GM12891 (cell line): ENCODE measurements at regions not wholly inside any gene's neighbourhood (a gene's known extent, or its start where the extent isn't known, plus 50 kb on each side); places are given as distances from the start of the nearest gene placed in this dataset.

ENCODE experiments used
- DNase-seq: peaks from one replicate; pipeline ENCODE4 v3.0.0; 2011; ENCODE audit warnings: low spot score; ENCODE audit not compliant: insufficient read length
- FAIRE-seq: peaks from 2 replicates; lab custom pipeline; 2011; peaks lifted over from hg19 to GRCh38; lab: Jason Lieb, UNC
- PAX5 ChIP-seq: IDR thresholded peaks from 2 replicates; pipeline ENCODE4 v1.6.1; 2011; ENCODE audit warnings: low read length, moderate library complexity, mild to moderate bottlenecking; ENCODE audit not compliant: insufficient read depth, severe bottlenecking
- POLR2A ChIP-seq: IDR thresholded peaks from 2 replicates; pipeline ENCODE4 v1.6.1; 2011; ENCODE audit warnings: low read depth, low read length, control low read depth
- POLR2AphosphoS5 ChIP-seq: IDR thresholded peaks from 2 replicates; pipeline ENCODE4 v1.6.1; 2011; ENCODE audit warnings: low read depth, low read length, control low read depth
- POU2F2 ChIP-seq: IDR thresholded peaks from 2 replicates; pipeline ENCODE4 v1.6.1; 2011; ENCODE audit warnings: low read depth, mild to moderate bottlenecking, control low read depth, low read length, moderate library complexity
- SPI1 ChIP-seq: IDR thresholded peaks from 2 replicates; pipeline ENCODE4 v1.6.1; 2011; ENCODE audit warnings: low read depth, low read length, control low read depth
- TAF1 ChIP-seq: IDR thresholded peaks from 2 replicates; pipeline ENCODE4 v1.6.1; 2011; ENCODE audit warnings: low read depth, low read length, control low read depth

GRCh38 chr13:111394211-111394922, 73.9 kb downstream of the TEX29 start:
- TF ChIP-seq TAF1 = no peak
- TF ChIP-seq POLR2AphosphoS5 = no peak
- no peak for TF ChIP-seq PAX5
- no peak for TF ChIP-seq POLR2A
- TF ChIP-seq SPI1 = no peak
- TF ChIP-seq POU2F2 = no peak
- no peak for DNase-seq
- FAIRE-seq = no peak

GRCh38 chr13:111395511-111396393, 75.3 kb downstream of the TEX29 start:
- DNase-seq (no peak), FAIRE-seq (no peak)

GRCh38 chr13:111396457-111396856, 76.0 kb downstream of the TEX29 start:
- FAIRE-seq (no peak), DNase-seq (no peak)
- TF ChIP-seq TAF1 (no peak), POU2F2 (no peak), SPI1 (no peak)

More at GRCh38 chr13:111395511-111396393, 75.3 kb downstream of the TEX29 start:
- no peak for TF ChIP-seq PAX5

- FAIRE-seq (no peak), DNase-seq (no peak)
- TF ChIP-seq SPI1 = no peak
- no peak for TF ChIP-seq POLR2AphosphoS5
- TF ChIP-seq PAX5 = no peak
- TF ChIP-seq TAF1 = no peak
- no peak for TF ChIP-seq POLR2A
- no peak for TF ChIP-seq POU2F2
These were observed 76.9 kb downstream of the TEX29 start for GRCh38 chr13:111397202-111397880.

- no peak for FAIRE-seq
- no peak for TF ChIP-seq TAF1
- no peak for TF ChIP-seq POLR2AphosphoS5
- no peak for TF ChIP-seq POU2F2
- no peak for TF ChIP-seq POLR2A
- no peak for TF ChIP-seq SPI1
- TF ChIP-seq PAX5 = no peak
- no peak for DNase-seq
These were observed 77.8 kb downstream of the TEX29 start for GRCh38 chr13:111398196-111398595.

- DNase-seq = no peak
- TF ChIP-seq PAX5 (no peak), POLR2A (no peak), SPI1 (no peak), TAF1 (no peak), POU2F2 (no peak), POLR2AphosphoS5 (no peak)
- no peak for FAIRE-seq
These were observed 78.4 kb downstream of the TEX29 start for GRCh38 chr13:111398715-111399299.

GRCh38 chr13:111399334-111399733, 78.9 kb downstream of the TEX29 start:
- no peak for DNase-seq
- no peak for FAIRE-seq
- TF ChIP-seq TAF1 (no peak), POLR2A (no peak), PAX5 (no peak), SPI1 (no peak), POLR2AphosphoS5 (no peak), POU2F2 (no peak)

GRCh38 chr13:111399776-111400538, 79.5 kb downstream of the TEX29 start:
- TF ChIP-seq SPI1 = no peak
- TF ChIP-seq TAF1 = no peak
- TF ChIP-seq POLR2AphosphoS5 = no peak
- TF ChIP-seq POLR2A = no peak
- no peak for TF ChIP-seq PAX5
- no peak for TF ChIP-seq POU2F2
- FAIRE-seq = no peak
- no peak for DNase-seq

- DNase-seq = no peak
- FAIRE-seq = no peak
- no peak for TF ChIP-seq PAX5
- no peak for TF ChIP-seq TAF1
- TF ChIP-seq POLR2A = no peak
- TF ChIP-seq POU2F2 = no peak
- TF ChIP-seq SPI1 = no peak
- no peak for TF ChIP-seq POLR2AphosphoS5
These were observed 80.7 kb downstream of the TEX29 start for GRCh38 chr13:111401151-111401550.
